Suprapubic skin (tissue), 4 donors: ENCODE measurements at regions not wholly inside any gene's neighbourhood (a gene's known extent, or its start where the extent isn't known, plus 50 kb on each side); places are given as distances from the start of the nearest gene placed in this dataset.

Experiments
- CTCF ChIP-seq, 2 donors: fragments of 200-600 bp in 1 of 2; fragments of 450-650 bp in 1 of 2; sonication (generic) in 1 of 2; IDR thresholded peaks; one replicate each; pipeline ENCODE4 v1.5.1; 2016 to 2019; ENCODE audit warnings: antibody characterized with exemption in 2 of 2, mild to moderate bottlenecking in 1 of 2, moderate library complexity in 1 of 2
- POLR2A ChIP-seq, 2 donors: fragments of 450-650 bp; IDR thresholded peaks; one replicate each; pipeline ENCODE4 v1.6.1; 2017; ENCODE audit warnings: antibody characterized with exemption in 2 of 2, mild to moderate bottlenecking in 2 of 2, moderate library complexity in 2 of 2
- POLR2AphosphoS5 ChIP-seq, 3 donors: sonication (generic); formaldehyde crosslinking; IDR thresholded peaks; one replicate each; pipeline ENCODE4 v1.6.1; 2017; ENCODE audit warnings: antibody characterized with exemption in 3 of 3

GRCh38 chr6:86154852-86155251, 512.2 kb upstream of the SYNCRIP start:
- TF ChIP-seq POLR2AphosphoS5 (IDR thresholded peaks at IDR 0.05) (no peak), CTCF (IDR thresholded peaks at IDR 0.05) (no peak), POLR2A (IDR thresholded peaks at IDR 0.05) (no peak)
